ENCODE measurements at regions not wholly inside any gene's neighbourhood (a gene's known extent, or its start where the extent isn't known, plus 50 kb on each side); places are given as distances from the start of the nearest gene placed in this dataset.

- Mint-ChIP-seq H3K27me3 (ENCODE audit: low read depth, poor library complexity) (peaks cover 2% of the 10 kb centered on the region), H3K27ac (no peak overlapping the region), H3K36me3 (ENCODE audit: low read depth) (peaks cover 15% of the 10 kb centered on the region), H3K4me3 (no peak overlapping the region), H3K4me1 (peaks cover 21% of the 10 kb centered on the region), H3K9me3 (peaks cover 22% of the 10 kb centered on the region)
- TF ChIP-seq CTCF (IDR thresholded peaks at IDR 0.05): no peak
- DNase-seq: no peak
Observed at GRCh38 chr1:56410405-56410804, 169.0 kb downstream of the PLPP3 start.

- no peak for DNase-seq
- Mint-ChIP-seq H3K4me3 (no peak overlapping the region), H3K27me3 (ENCODE audit: low read depth, poor library complexity) (no peaks in the 10 kb centered on the region), H3K36me3 (ENCODE audit: low read depth) (peaks cover 15% of the 10 kb centered on the region), H3K9me3 (peaks cover 22% of the 10 kb centered on the region), H3K4me1 (peaks cover 15% of the 10 kb centered on the region), H3K27ac (no peak overlapping the region)
- no peak for TF ChIP-seq CTCF (IDR thresholded peaks at IDR 0.05)
Observed at GRCh38 chr1:56409112-56409691, 170.2 kb downstream of the PLPP3 start.

- H3K9me3 Mint-ChIP-seq: peaks cover 22% of the 10 kb centered on the region
- TF ChIP-seq CTCF (IDR thresholded peaks at IDR 0.05): no peak
- no peaks in the 10 kb centered on the region for H3K27me3 Mint-ChIP-seq (ENCODE audit: low read depth, poor library complexity)
- peaks cover 15% of the 10 kb centered on the region for H3K36me3 Mint-ChIP-seq (ENCODE audit: low read depth)
- peaks cover 6% of the 10 kb centered on the region for H3K4me1 Mint-ChIP-seq
- no peak overlapping the region for H3K4me3 Mint-ChIP-seq
- no peak for DNase-seq
- H3K27ac Mint-ChIP-seq: no peak overlapping the region
Observed at GRCh38 chr1:56406821-56407220, 172.5 kb downstream of the PLPP3 start.

- H3K27me3 Mint-ChIP-seq (ENCODE audit: low read depth, poor library complexity): peaks cover 3% of the 10 kb centered on the region
- peak overlapping the region; percentile 51 for H3K27ac Mint-ChIP-seq
- no peak for TF ChIP-seq CTCF (IDR thresholded peaks at IDR 0.05)
- H3K4me1 Mint-ChIP-seq: peaks cover 6% of the 10 kb centered on the region
- no peak for DNase-seq
- H3K9me3 Mint-ChIP-seq: peaks cover 8% of the 10 kb centered on the region
- no peaks in the 10 kb centered on the region for H3K36me3 Mint-ChIP-seq (ENCODE audit: low read depth)
- no peak overlapping the region for H3K4me3 Mint-ChIP-seq
Observed at GRCh38 chr1:56404561-56405030, 174.8 kb downstream of the PLPP3 start.

- Mint-ChIP-seq H3K4me1 (peaks cover 6% of the 10 kb centered on the region), H3K4me3 (no peak overlapping the region), H3K27ac (no peak overlapping the region), H3K36me3 (ENCODE audit: low read depth) (no peaks in the 10 kb centered on the region), H3K9me3 (peaks cover 4% of the 10 kb centered on the region), H3K27me3 (ENCODE audit: low read depth, poor library complexity) (peaks cover 3% of the 10 kb centered on the region)
- no peak for TF ChIP-seq CTCF (IDR thresholded peaks at IDR 0.05)
- no peak for DNase-seq
Observed at GRCh38 chr1:56404066-56404465, 175.3 kb downstream of the PLPP3 start.

- DNase-seq: no peak
- Mint-ChIP-seq H3K4me3 (no peak overlapping the region), H3K36me3 (ENCODE audit: low read depth) (no peaks in the 10 kb centered on the region), H3K4me1 (peaks cover 11% of the 10 kb centered on the region), H3K9me3 (no peaks in the 10 kb centered on the region), H3K27ac (no peak overlapping the region), H3K27me3 (ENCODE audit: low read depth, poor library complexity) (peaks cover 3% of the 10 kb centered on the region)
- TF ChIP-seq CTCF (IDR thresholded peaks at IDR 0.05): no peak
Observed at GRCh38 chr1:56403321-56403720, 176.0 kb downstream of the PLPP3 start.

All from nephron progenitor cell (in vitro differentiated cells).